ENCODE measurements at regions not wholly inside any gene's neighbourhood (a gene's known extent, or its start where the extent isn't known, plus 50 kb on each side); places are given as distances from the start of the nearest gene placed in this dataset.
"Not testable (repeated sequence)": the region's sequence is repeated elsewhere in the genome, so short reads cannot be mapped to it uniquely, and the experiment has no call there.

DNA sequence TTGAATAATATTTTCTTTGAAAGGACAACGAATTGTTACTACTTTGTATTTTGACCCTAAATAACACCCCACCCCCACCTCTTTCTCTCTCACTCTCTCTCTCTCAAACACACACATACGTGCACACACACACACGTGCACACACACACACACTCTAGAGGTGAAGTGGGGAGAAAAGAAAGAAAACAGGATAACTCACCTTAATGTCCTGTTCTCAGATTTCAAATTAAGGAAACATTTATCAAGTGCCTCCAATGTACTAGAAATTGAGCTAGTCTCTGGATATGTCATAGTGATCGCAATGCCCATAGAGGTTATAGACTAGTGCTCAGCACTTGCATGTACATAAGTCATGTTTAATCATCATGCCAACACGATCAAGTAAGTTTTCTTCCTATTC, 1483.6 kb upstream of the SEL1L start:
- DNase-seq, result no peak

DNA sequence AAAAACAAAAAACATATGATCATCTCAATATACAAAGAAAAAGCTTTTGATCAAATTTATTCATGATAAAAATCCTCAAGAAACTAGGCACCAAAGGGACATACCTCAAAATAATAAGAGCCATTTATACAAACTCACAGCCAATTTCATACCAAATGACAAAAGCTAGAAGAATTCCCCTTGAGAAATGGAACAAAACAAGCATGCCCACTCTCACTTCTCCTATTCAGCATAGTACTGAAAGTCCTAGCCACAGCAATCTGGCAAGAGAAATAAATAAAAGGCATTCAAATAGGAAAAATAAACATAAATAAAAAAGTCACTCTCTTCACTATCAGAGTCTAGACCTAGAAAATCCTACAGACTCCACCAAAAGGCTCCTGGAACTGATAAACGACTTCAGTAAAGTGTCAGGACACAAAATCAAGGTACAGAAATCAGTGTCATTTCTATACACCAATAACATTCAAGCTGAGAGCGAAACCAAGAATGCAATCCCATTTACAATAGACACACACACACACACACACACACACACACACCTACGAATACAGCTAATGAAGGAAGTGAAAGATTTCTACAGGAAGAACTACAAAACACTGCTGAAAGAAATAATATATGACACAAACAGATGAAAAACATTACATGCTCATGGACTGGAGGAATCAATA, 1486.2 kb upstream of the SEL1L start:
- no peak for DNase-seq

DNA sequence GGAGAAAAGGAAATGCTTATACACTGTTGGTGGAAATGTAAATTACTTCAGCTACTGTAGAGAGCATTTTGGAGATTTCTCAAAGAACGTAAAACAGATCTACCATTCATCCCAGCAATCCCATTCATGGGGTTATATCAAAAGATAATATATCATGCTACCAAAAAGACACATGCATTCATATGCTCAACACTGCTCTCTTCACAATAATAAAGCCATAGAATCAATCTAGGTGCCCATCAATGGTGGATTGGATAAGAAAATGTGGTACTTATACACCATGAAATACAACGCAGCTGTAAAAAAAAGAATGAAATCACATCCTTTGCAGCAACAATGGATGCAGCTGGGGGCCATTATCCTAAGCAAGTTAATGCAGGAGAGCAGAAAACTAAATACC, 1487.7 kb upstream of the SEL1L start:
- DNase-seq, result no peak

DNA sequence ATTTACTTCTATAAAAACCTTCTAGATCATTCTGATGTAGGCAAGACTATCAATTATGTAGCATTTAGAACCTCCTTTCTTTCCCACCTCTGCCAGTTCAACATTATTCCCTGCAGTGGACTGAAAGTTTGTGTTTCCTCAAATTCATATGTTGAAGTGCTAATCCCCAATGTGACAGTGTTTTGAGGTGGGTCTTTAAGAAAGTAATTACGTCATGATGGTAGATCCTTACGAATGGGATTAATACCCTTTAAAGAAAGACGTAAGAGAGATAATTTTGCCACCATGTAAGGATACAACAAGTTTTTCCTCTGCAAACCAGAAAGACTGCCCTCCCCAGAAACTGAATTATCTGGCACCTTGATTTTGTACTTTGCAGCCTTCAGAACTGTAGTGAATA, 1489.7 kb upstream of the SEL1L start:
- DNase-seq, result no peak

DNA sequence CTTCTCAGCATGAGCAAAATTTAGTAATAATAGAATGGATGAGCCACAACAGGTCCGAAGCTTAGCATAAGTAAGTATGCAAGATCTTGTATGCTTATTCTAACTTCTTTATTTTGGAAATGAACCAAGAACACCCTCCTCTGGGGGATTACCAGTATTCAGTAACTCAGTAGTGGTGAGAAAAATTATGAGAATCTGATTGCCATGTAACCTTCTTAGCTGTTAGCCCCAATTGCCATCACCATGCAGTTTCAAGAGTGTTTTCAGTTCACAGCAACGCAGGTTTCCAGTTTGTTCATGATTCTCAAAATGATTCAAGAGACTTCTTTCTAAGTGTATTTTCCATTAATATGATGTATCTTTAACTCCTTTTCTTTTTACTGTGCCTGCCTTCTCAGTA, 1507.6 kb upstream of the SEL1L start:
- DNase-seq, result no peak

DNA sequence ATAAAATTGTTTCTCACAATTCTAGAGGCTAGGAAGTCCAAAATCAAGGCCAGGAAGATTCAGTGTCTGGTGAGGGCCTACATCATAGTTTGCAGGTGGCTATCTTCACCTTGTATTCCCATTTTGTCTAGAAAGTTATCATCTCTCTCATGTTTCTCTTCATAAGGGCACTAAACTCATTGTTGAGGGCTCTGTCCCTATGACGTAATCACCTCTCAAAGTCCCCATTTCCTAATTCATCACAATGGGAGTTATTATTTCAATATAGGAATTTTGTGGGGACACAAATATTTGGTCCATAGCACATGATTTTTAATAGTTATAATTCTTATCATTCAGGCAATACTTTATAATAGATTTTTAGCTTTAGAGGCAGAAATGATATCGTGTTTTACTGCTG, 1509.2 kb upstream of the SEL1L start:
- no peak for DNase-seq

DNA sequence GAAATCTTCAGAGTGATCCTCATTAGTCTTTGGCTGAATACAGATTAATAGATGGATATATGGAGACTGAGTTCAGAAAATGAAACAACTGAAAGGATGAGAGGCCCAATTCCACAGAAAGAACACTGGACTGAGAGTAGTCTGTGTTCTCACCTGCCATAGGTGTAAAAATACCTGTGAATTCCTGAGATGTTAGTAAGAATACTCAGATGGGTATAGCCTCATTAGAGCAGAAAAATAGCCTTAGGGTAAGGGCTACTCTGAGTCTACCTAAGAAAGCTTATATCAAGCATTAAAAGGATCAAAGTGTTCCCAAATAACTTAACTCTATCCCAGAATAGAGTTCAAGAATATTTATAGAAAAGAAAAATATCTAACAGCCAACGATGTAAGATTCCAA, 1510.3 kb upstream of the SEL1L start:
- no peak for DNase-seq

DNA sequence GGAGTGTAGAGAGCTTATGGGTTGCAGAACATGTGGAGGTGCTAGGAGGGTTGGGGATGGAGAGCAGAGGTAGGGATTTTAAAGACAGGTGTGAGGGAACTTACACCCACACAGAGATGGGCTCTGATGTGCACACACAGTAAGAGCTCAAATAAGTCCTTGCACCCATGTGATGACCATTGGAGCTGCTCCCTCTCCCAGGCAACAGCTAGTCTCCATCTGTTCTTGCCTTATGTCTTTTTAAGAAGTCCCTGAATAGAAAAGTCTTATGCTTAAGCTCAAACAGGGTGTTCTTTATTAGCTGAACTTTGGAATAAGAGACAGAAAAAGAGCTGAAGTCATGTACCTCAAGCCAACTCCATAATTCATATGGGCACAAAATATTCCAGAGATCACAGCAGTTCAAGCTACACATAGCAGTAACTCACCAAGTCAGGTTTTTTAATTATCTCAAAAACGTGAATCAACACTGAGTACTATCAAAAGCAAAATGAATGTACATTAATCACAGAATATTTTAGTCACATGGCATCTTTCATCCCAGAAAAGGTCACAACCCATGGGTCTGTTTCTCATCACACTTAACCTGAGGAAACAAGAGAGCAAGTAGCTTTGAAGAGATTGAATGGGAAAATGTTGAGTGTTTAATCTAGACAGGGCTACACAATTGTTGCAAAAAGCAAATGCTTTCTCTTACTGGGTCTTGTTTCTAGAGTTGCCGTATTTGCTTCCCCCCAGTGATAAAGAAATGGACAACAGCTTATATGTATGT, 1513.6 kb upstream of the SEL1L start:
- DNase-seq, result no peak

DNA sequence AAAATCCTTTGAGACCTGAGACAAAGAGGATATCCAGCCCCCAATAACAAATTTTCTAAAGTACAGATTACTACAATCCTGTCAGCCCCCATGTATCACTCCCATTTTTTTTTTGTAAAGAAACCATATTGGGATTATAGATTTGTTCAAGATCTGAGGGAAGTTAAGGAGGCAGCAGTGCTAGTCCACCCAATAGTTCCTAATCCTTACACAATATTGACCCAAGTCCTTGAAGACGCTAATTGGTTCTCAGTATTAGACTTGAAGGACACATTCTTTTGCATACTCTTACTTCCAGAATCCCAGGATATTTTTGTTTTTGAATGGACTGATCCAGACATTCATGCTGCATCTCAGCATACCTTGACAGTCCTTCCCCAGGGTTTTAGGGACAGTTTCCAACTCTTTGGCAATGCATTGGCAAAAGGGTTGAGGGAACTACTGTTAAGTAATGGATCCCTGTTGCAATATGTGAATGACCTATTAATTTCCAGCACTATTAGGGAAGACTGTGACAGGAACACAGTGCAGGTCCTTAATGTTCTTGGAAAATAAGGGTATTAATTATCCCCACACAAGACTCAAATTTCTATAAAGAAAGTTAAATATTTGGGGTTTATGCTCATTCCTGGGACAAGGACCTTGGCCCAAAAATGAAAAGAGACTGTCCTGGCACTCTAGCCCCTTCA, 1519.5 kb upstream of the SEL1L start:
- no peak for DNase-seq

DNA sequence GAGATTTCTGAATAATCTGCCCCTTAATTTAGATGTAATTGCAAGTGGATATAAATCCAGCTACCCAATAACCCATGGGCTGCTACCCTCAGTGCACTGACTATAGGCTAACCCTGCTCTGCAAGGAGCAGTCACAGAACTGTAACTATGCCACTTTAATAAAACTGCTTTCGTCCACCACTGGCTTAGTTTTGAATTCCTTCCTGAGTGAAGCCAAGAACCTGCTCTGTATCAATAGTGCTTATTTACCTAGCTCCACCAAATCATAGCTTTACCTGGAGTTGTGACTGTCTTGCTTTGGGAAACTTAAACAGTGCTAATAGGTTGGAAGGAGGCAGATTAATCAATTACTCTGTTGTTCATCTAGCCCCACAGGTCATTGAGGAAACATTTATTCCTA, 1524.4 kb upstream of the SEL1L start:
- no peak for DNase-seq

DNA sequence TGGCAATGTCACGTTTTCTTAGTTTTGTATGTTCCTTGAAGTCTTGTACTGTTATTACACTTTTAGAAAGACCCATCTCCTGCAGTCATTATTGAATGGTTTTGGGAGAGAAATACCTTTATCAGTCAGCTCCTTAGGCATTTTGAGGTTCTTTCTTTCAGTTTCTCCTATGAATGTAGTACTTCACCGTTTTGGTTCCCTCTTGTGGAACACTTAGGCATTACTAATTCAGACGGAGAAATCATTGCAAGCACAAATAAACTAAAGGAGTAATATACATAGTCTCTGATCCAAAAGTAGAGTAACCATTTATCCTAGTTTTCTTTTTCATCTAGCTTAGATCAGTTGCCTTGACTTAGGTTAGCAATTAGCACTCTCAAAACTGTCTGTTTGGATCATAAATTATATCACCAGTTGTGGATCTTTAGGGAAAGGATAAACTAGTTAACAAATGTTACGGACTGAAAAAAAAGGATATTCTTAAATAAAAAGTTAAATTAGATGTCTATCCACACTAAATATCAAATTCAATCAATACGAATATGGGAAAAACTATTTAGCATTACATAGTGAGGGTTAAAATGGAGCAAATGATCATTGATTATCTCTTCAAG, 1538.3 kb upstream of the SEL1L start:
- peak; percentile 33 for DNase-seq

DNA sequence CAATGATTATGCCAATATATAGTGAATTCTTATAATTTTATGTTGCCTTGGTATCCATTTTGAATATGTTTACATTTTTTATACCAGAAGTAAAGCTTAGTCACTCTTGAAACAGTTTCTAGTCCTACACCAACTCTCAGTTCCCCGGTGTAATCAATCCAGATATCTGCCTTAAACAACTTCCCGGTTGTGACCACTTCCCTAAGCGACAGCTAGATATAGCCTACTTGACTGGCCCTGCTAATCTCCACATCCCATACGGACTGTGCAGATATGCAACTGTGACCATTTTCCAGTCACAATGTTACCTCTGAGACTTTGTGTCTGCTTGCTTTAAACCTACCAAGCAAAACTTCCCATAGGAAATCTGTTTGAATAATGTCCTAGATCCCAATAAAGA, 1551.5 kb upstream of the SEL1L start:
- DNase-seq, result no peak

DNA sequence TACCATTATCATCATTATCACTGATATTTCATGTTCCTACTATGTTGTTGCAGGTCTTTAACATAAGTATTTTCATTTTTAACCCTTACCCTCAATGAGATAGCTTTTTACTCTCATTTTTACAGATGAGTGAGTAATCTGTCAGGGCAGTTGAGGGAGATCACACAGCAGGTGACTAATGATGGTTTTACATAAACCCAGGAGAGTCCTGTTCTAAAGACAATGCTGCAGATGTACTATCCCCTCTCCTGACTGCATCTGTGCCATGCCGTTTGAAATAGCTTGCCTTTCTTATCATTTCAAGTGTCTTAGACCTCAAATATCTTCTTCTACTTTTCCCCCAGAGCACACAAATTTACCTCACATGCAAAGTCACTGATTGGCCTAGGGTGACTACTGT, 1552.1 kb upstream of the SEL1L start:
- DNase-seq, result no peak

DNA sequence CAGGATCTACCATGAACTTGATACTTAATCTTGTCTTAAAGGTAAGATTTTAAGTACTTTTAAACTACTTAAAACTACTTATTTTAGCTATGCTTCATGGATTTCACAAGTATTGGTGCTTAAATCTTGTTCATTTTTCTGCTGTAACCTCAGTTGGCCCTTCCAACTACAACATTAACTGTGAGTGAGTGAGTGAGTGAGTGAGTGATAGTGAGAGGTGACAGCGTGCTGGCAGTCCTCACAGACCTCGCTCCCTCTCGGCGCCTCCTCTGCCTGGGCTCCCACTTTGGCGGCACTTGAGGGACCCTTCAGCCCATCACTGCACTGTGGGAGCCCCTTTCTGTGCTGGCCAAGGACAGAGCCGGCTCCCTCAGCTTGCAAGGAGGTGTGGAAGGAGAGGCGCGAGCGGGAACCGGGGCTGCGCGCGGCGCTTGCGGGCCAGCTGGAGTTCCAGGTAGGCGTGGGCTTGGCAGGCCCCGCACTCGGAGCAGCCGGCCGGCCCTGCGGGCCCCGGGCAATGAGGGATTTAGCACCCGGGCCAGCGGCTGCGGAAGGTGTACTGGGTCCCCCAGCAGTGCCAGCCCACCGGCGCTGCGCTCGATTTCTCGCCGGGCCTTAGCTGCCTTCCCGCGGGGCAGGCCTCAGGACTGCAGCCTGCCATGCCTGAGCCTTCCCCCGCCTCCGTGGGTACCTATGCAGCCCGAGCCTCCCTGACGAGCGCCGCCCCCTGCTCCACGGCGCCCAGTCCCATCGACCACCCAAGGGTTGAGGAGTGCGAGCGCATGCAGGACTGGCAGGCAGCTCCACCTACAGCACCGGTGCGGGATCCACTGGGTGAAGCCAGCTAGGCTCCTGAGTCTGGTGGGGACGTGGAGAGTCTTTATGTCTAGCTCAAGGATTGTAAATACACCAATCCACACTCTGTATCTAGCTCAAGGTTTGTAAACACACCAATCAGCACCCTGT, 1558.6 kb upstream of the SEL1L start:
- not testable (repeated sequence) for DNase-seq

DNA sequence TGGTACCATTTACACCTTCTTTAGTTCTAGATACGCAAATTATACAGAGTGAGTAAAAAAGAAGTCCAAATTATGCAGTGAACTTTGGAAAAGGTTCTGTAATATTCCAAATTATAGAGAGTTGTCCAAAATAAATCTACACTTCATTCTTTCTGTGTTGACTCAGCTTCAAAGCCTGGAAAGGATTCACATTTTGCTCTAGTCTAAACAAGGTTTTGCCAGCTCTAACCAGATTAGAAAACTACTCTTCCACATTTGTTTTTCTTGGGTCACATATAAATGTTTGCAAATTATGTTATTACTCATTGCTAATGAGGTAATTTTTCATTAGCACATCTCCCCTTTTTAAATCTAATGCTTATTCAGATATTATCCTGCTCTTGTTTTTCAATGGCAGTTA, 1562.4 kb upstream of the SEL1L start:
- DNase-seq, result peak; percentile 44

DNA sequence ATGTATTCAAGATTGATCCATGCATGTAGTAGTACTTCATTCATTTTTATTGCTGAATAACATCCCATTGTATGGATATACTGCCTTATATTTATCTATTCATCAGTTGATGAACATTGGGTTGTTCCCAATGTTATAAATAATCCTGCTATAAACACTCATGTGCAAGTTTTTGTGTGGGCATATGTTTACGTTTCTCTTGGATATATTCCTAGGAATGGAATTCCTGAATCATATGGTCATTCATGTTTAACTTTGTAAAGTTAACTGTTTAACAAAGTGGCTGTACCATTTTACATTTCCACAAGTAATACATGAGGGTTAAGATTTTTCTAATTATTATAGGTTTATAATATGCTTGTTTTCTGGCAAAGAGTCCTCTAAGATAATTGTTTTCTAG, 1568.2 kb upstream of the SEL1L start:
- peak; percentile 15 for DNase-seq

DNA sequence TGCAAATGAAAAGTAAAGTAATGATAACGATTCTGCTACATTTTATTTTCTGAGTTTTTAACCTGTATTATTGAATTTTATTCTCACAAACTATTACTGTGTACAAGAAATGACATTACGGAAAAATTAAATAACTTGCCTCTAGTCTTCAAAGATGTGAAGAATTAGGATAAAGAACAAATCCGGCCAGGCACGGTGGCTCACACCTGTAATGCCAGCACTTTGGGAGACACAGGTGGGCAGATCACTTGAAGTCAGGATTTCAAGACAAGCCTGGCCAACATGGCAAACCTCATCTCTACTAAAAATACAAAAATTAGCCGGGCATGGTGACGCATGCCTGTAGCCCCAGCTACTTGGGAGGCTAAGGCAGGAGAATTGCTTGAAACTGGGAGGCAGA, 1584.4 kb upstream of the SEL1L start:
- DNase-seq, result no peak

DNA sequence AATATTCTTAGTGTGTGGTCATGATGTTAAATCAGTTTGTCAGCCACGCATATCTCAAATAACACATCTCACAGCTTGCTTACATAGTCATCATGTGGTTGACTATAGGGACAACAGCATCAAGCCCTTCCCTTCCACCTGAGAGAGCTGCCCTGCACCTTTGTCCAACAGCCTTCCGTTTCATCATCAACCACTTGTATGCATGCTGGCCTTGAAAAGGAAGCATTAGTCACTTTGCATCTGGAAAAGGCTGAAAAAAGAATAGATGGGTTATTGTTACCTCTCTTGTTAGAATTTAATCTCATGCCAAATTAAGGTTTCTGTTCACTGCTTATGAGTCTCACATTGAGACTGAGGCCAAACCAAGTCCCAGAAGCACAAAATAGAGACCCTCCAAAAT, 1586.5 kb upstream of the SEL1L start:
- no peak for DNase-seq

DNA sequence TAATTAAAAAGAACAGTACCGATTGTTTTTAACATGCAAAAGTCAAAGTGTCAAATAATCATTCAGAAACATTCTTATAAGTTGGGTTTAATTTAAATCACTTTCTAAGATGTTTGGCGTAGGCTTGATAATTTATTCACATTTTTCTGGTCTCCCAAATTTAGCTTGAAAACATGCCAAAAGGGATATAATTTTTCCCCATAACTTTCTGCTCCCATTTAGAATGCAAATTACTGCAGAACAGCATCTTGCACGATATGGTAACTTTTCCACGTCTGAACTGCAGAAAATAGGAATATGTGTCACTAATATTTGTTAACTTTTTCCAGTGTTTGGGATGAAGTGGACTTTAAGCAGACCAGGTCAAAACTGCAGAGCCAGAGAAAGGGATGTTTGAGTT, 1592.4 kb upstream of the SEL1L start:
- no peak for DNase-seq

DNA sequence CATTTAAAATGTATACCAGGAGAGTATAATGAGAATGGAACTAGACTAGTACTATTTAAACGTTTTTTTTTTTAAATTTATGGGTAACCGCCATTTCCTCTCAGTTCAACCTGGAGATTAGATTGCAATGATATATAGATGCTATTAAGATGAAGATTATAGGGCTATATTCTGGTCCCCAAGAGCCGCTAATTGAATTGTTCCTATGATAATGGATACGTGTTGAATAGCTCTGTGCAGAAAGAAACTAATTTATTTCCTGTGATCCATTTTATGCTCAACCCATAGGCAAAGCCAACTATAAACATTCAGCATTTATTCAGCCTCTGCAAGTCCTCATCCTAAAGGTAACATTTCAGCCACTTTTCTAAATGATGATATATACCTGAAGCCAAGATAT, 1595.1 kb upstream of the SEL1L start:
- DNase-seq, result no peak

DNA sequence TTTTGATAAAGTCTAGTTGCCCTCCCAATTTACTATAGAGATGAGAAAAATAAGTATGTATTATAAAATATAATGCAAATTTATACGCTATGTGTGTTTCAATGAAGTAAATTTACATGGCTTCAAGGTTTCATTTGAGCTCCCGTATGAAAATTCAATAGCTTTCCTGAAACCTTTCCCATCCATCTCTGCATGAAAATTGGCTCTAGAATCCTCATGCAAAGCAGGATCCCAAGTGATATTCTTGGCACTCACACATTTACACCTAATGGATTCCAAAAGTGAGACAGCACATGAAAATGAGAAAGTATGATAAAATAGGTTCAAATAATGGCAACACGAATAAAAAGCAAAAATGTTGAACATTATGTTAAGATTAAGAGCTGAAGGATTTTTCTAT, 1595.8 kb upstream of the SEL1L start:
- DNase-seq, result no peak

DNA sequence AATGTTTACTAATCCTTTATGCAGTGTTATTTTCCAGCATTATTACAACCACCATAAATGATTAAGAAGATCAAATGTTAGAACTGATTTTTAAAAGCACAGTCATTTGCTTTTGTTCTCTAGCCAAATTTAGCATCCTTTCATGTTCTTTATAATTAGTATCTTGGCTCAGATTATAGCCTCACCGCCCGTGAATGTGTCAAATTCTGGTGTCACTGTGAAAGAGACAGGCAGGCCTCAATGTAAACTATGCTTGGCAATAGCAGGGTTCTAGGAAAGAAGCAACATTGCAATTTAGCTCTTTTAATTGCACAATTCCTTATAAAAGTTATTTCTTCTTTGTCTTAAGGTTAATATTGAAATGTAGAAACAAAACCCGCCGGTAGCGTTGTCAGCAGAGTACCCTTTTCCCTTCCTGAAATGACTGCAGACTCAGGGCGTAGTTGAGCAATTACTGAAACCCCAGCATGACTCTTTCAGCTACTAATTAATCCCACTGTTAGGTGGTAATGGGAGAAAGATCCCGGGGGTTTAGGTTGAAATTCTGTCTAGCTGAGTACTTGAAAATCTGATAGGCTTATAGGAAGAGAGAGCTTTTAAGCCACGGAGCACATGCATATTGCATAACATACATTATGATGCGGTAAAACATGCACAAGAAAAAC, 1600.5 kb upstream of the SEL1L start:
- no peak for DNase-seq

Measured in fibroblast of skin of back (primary cell).